GM12892 (cell line): ENCODE measurements at regions not wholly inside any gene's neighbourhood (a gene's known extent, or its start where the extent isn't known, plus 50 kb on each side); places are given as distances from the start of the nearest gene placed in this dataset.

ENCODE experiments used
- POLR2A ChIP-seq: IDR thresholded peaks from 2 replicates; pipeline ENCODE4 v1.6.1; 2011; ENCODE audit warnings: low read depth, low read length, control low read depth
- POLR2AphosphoS5 ChIP-seq: IDR thresholded peaks from 2 replicates; pipeline ENCODE4 v1.6.1; 2011; ENCODE audit warnings: low read depth, low read length, control low read depth
- TAF1 ChIP-seq: IDR thresholded peaks from 2 replicates; pipeline ENCODE4 v1.6.1; 2011; ENCODE audit warnings: low read depth, mild to moderate bottlenecking, control low read depth, low read length, borderline replicate concordance

GRCh38 chr14:66056268-66056907, 429.8 kb upstream of the CCDC196 start:
- TF ChIP-seq POLR2AphosphoS5 (no peak), POLR2A (no peak), TAF1 (no peak)
